Dermis blood vessel endothelial cell (primary cell): ENCODE measurements at regions not wholly inside any gene's neighbourhood (a gene's known extent, or its start where the extent isn't known, plus 50 kb on each side); places are given as distances from the start of the nearest gene placed in this dataset.
"Not testable (repeated sequence)": the region's sequence is repeated elsewhere in the genome, so short reads cannot be mapped to it uniquely, and the experiment has no call there.

ENCODE experiments used
- DNase-seq: peaks from one replicate; pipeline ENCODE4 v3.0.0; 2010

- no peak for DNase-seq
Measured at GRCh38 chr6:121770943-121771342, 335.5 kb downstream of the GJA1 start.

- peak; percentile 27 for DNase-seq
Measured at GRCh38 chr6:121771937-121772720, 336.7 kb downstream of the GJA1 start.

- no peak for DNase-seq
Measured at GRCh38 chr6:121776054-121776453, 340.6 kb downstream of the GJA1 start.

- no peak for DNase-seq
Measured at GRCh38 chr6:121780325-121781321, 345.2 kb downstream of the GJA1 start.

- DNase-seq = no peak
Measured at GRCh38 chr6:121791396-121792315, 356.2 kb downstream of the GJA1 start.

- peak; percentile 76 for DNase-seq
Measured at GRCh38 chr6:121794630-121795029, 359.2 kb downstream of the GJA1 start.

- DNase-seq = not testable (repeated sequence)
Measured at GRCh38 chr6:121797598-121797997, 362.2 kb downstream of the GJA1 start.

- DNase-seq = not testable (repeated sequence)
Measured at GRCh38 chr6:121798126-121798525, 362.7 kb downstream of the GJA1 start.

- DNase-seq = no peak
Measured at GRCh38 chr6:121799574-121799973, 364.1 kb downstream of the GJA1 start.

- DNase-seq = no peak
Measured at GRCh38 chr6:121800047-121800446, 364.6 kb downstream of the GJA1 start.

GRCh38 chr6:121806116-121806515 lies 370.7 kb downstream of the GJA1 start:
- no peak for DNase-seq

- DNase-seq = no peak
Measured at GRCh38 chr6:121809211-121809610, 373.8 kb downstream of the GJA1 start.

- no peak for DNase-seq
Measured at GRCh38 chr6:121810158-121811032, 374.9 kb downstream of the GJA1 start.

GRCh38 chr6:121811106-121811505 lies 375.7 kb downstream of the GJA1 start:
- DNase-seq = no peak

GRCh38 chr6:121816361-121816760 lies 380.9 kb downstream of the GJA1 start:
- no peak for DNase-seq

GRCh38 chr6:121816906-121817540 lies 381.6 kb downstream of the GJA1 start:
- DNase-seq = no peak

- no peak for DNase-seq
Measured at GRCh38 chr6:121823437-121823851, 388.0 kb downstream of the GJA1 start.

- peak; percentile 97 for DNase-seq
Measured at GRCh38 chr6:121826156-121826810, 390.8 kb downstream of the GJA1 start.

GRCh38 chr6:121828146-121828886 lies 392.9 kb downstream of the GJA1 start:
- no peak for DNase-seq

- no peak for DNase-seq
Measured at GRCh38 chr6:121830736-121831135, 395.3 kb downstream of the GJA1 start.
